ENCODE measurements at regions not wholly inside any gene's neighbourhood (a gene's known extent, or its start where the extent isn't known, plus 50 kb on each side); places are given as distances from the start of the nearest gene placed in this dataset.

GRCh38 chr11:95556342-95557163 is 233.0 kb downstream of the FAM76B start:
- Histone ChIP-seq H3K27me3 (no peaks in the 10 kb centered on the region), H3K4me1 (no peaks in the 10 kb centered on the region), H3K4me3 (no peak overlapping the region), H3K36me3 (no peaks in the 10 kb centered on the region), H3K9me3 (no peaks in the 10 kb centered on the region), H3K27ac (no peak overlapping the region)
- intact Hi-C loops (cut with DNase I), result no loop called here
- no peak for DNase-seq
- no peak for FAIRE-seq
- no peak for ATAC-seq
- TF ChIP-seq CTCF (IDR thresholded peaks at IDR 0.05), result no peak
- WGBS, 2 donors, result 63 to 68% methylated on average over 5 of the region's 5 CpGs

- ATAC-seq (no peak), FAIRE-seq (no peak), DNase-seq (no peak)
- H3K27ac ChIP-seq, result no peak overlapping the region
- H3K9me3 ChIP-seq, result no peaks in the 10 kb centered on the region
- TF ChIP-seq CTCF (IDR thresholded peaks at IDR 0.05), result no peak
- no peaks in the 10 kb centered on the region for H3K27me3 ChIP-seq
- H3K4me1 ChIP-seq, result no peaks in the 10 kb centered on the region
- H3K36me3 ChIP-seq, result no peaks in the 10 kb centered on the region
- H3K4me3 ChIP-seq, result no peak overlapping the region
- intact Hi-C loops (cut with DNase I), result no loop called here
Observed at GRCh38 chr11:95556011-95556341, 233.6 kb downstream of the FAM76B start.

- Histone ChIP-seq H3K4me1 (no peaks in the 10 kb centered on the region), H3K4me3 (no peak overlapping the region), H3K9me3 (no peaks in the 10 kb centered on the region), H3K27me3 (no peaks in the 10 kb centered on the region), H3K27ac (no peak overlapping the region), H3K36me3 (no peaks in the 10 kb centered on the region)
- TF ChIP-seq CTCF (IDR thresholded peaks at IDR 0.05), result no peak
- intact Hi-C loops (cut with DNase I), result no loop called here
- ATAC-seq (no peak), DNase-seq (no peak), FAIRE-seq (no peak)
- WGBS, 2 donors, result 69 to 74% methylated on average over 4 of the region's 4 CpGs
Observed at GRCh38 chr11:95554911-95555310, 234.7 kb downstream of the FAM76B start.

- Histone ChIP-seq H3K36me3 (no peaks in the 10 kb centered on the region), H3K27ac (no peak overlapping the region), H3K4me1 (no peaks in the 10 kb centered on the region), H3K27me3 (no peaks in the 10 kb centered on the region), H3K4me3 (no peak overlapping the region), H3K9me3 (no peaks in the 10 kb centered on the region)
- WGBS, 2 donors, result 60 to 92% methylated on average over 2 of the region's 2 CpGs
- intact Hi-C loops (cut with DNase I), result no loop called here
- FAIRE-seq, result no peak
- ATAC-seq, result no peak
- peak in 1 of 6 donors; percentile 4 for DNase-seq
- no peak for TF ChIP-seq CTCF (IDR thresholded peaks at IDR 0.05)
Observed at GRCh38 chr11:95549301-95549700, 240.3 kb downstream of the FAM76B start.

GRCh38 chr11:95548416-95548815 is 241.2 kb downstream of the FAM76B start:
- H3K27me3 ChIP-seq, result no peaks in the 10 kb centered on the region
- FAIRE-seq (no peak), ATAC-seq (no peak), DNase-seq (no peak)
- H3K9me3 ChIP-seq, result no peaks in the 10 kb centered on the region
- no peaks in the 10 kb centered on the region for H3K4me1 ChIP-seq
- H3K4me3 ChIP-seq, result no peak overlapping the region
- no peaks in the 10 kb centered on the region for H3K36me3 ChIP-seq
- intact Hi-C loops (cut with DNase I), result no loop called here
- TF ChIP-seq CTCF (IDR thresholded peaks at IDR 0.05), result no peak
- no peak overlapping the region for H3K27ac ChIP-seq

Measured in pancreas (tissue), 10 donors.